C4-2B (cell line): ENCODE measurements at regions not wholly inside any gene's neighbourhood (a gene's known extent, or its start where the extent isn't known, plus 50 kb on each side); places are given as distances from the start of the nearest gene placed in this dataset.

ENCODE experiments used
- CTCF ChIP-seq: fragments of 450-650 bp; conservative IDR thresholded peaks from 2 replicates; pipeline ENCODE4 v1.5.1; 2017; ENCODE audit warnings: mild to moderate bottlenecking
- ZFX ChIP-seq: fragments of 450-650 bp; IDR thresholded peaks from 2 replicates; pipeline ENCODE4 v1.6.1; 2017

- no peak for TF ChIP-seq CTCF
- TF ChIP-seq ZFX, result no peak
Measured at GRCh38 chr12:17579205-17580026, 510.6 kb downstream of the RERGL start.
